Panc1 (cell line): ENCODE measurements at regions not wholly inside any gene's neighbourhood (a gene's known extent, or its start where the extent isn't known, plus 50 kb on each side); places are given as distances from the start of the nearest gene placed in this dataset.

Source experiments
- ATAC-seq: fragments of 200-7000 bp; cut with Tn5 transposase; 2 replicates; pipeline ENCODE4 v1.9.1; 2020; ENCODE audit warnings: mild to moderate bottlenecking, moderate library complexity
- BruUV-seq: library from RNA; stranded (reverse); fragments of 400-500 nt; replicated peaks from 2 replicates; lab custom pipeline; 2021; lab: Mats Ljungman, UMichigan
- CTCF ChIA-PET: fragments of 300-600 bp; sonication (Branson Sonifier 250); formaldehyde crosslinking; loops from one replicate; lab custom pipeline; 2022; ENCODE audit warnings: antibody characterized with exemption; lab: Charles Lee
- POLR2A ChIA-PET: fragments of 300-600 bp; sonication (Branson Sonifier 250); formaldehyde crosslinking; loops from one replicate; lab custom pipeline; 2022; ENCODE audit warnings: antibody characterized with exemption; lab: Charles Lee
- DNase-seq: peaks from one replicate; pipeline ENCODE4 v3.0.0-alpha.2; 2010; ENCODE audit warnings: low read depth, low spot score
- H3K27ac ChIP-seq: 2 replicates; pipeline ENCODE4 v1.5.1; 2011; ENCODE audit warnings: mild to moderate bottlenecking, low read length, inconsistent platforms
- H3K27me3 ChIP-seq: fragments of 200-500 bp; sonication (Bioruptor generic); 2 replicates; pipeline ENCODE4 v1.6.0; 2014; ENCODE audit warnings: low read length, inconsistent platforms; ENCODE audit not compliant: control insufficient read depth, insufficient read depth
- H3K36me3 ChIP-seq: fragments of 200-500 bp; sonication (Bioruptor generic); 2 replicates; pipeline ENCODE4 v1.5.1; 2014; ENCODE audit warnings: inconsistent platforms, mild to moderate bottlenecking, low read length, moderate library complexity; ENCODE audit not compliant: control insufficient read depth, insufficient read depth
- H3K4me1 ChIP-seq: 2 replicates; pipeline ENCODE4 v1.5.1; 2011; ENCODE audit warnings: inconsistent platforms, mild to moderate bottlenecking, low read length, moderate library complexity; ENCODE audit not compliant: control insufficient read depth, insufficient read depth
- H3K4me3 ChIP-seq, 2 experiments: 2 replicates each; pipeline ENCODE4 v1.5.1; 2011 to 2012; ENCODE audit warnings: low read depth in 2 of 2, low read length in 2 of 2, mild to moderate bottlenecking in 2 of 2, inconsistent platforms in 1 of 2, moderate library complexity in 1 of 2
- H3K9me3 ChIP-seq: fragments of 200-500 bp; sonication (Bioruptor generic); 2 replicates; pipeline ENCODE4 v1.5.1; 2014; ENCODE audit warnings: low read depth, mild to moderate bottlenecking, inconsistent platforms, low read length, moderate library complexity; ENCODE audit not compliant: control insufficient read depth, insufficient read depth
- POLR2AphosphoS5 ChIP-seq: IDR thresholded peaks from 2 replicates; pipeline ENCODE4 v1.6.1; 2012; ENCODE audit warnings: mild to moderate bottlenecking, low read depth, low read length, moderate library complexity
- SIN3A ChIP-seq: IDR thresholded peaks from 2 replicates; pipeline ENCODE4 v1.6.1; 2012; ENCODE audit warnings: low read depth, mild to moderate bottlenecking, low read length, moderate library complexity, borderline replicate concordance; ENCODE audit not compliant: insufficient read depth
- TCF7L2 ChIP-seq: IDR thresholded peaks from 2 replicates; pipeline ENCODE4 v1.6.1; 2011; ENCODE audit warnings: mild to moderate bottlenecking, low read depth, low read length, inconsistent platforms
- in situ Hi-C: cut with HindIII; loops from 2 replicates; pipeline ENCODE4 v1.10.0; 2016; ENCODE audit warnings: low sequenced_read_pairs, low pct_unique_long_range_greater_than_20kb
- intact Hi-C: fragments of 100-400 bp; cut with micrococcal nuclease; formaldehyde crosslinking; loops from one replicate; pipeline ENCODE4 v1.10.0; 2022; ENCODE audit not compliant: unreplicated experiment
- TF ChIP-seq, protein P1 (sequence below), 2 experiments: IDR thresholded peaks; 2 replicates each; pipeline ENCODE4 v1.6.1; 2011 to 2012; ENCODE audit warnings: low read depth in 2 of 2, control low read depth in 1 of 2, low read length in 1 of 2, mild to moderate bottlenecking in 1 of 2, moderate library complexity in 1 of 2; ENCODE audit not compliant: insufficient read depth in 1 of 2
- TF ChIP-seq, protein P2 (sequence below): fragments of 450-650 bp; IDR thresholded peaks from 2 replicates; pipeline ENCODE4 v1.5.1; 2017; ENCODE audit warnings: mild to moderate bottlenecking

DNA sequence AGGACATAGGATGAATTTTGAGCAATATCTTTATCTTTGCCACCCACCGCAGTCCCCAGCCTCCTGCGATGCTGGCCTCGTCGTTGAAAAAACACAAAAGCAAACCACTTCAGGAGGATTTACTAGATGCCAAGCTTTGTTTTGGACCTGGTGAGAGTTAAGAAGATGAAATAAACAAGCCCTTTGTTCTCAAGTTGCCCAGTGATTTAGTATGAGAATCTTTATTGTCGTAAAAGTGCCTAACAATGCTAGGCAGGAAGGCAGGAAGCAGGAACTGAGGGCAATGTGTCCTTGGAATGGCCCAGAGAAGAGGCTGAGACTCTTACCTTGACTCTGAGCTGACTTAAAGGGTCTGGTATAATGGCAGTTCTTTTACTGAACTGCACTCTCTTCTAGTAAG, 116.0 kb downstream of the TRMT11 start:
- POLR2A ChIA-PET: no interaction called here
- no peak for TF ChIP-seq SIN3A
- TF ChIP-seq, protein P1, sequence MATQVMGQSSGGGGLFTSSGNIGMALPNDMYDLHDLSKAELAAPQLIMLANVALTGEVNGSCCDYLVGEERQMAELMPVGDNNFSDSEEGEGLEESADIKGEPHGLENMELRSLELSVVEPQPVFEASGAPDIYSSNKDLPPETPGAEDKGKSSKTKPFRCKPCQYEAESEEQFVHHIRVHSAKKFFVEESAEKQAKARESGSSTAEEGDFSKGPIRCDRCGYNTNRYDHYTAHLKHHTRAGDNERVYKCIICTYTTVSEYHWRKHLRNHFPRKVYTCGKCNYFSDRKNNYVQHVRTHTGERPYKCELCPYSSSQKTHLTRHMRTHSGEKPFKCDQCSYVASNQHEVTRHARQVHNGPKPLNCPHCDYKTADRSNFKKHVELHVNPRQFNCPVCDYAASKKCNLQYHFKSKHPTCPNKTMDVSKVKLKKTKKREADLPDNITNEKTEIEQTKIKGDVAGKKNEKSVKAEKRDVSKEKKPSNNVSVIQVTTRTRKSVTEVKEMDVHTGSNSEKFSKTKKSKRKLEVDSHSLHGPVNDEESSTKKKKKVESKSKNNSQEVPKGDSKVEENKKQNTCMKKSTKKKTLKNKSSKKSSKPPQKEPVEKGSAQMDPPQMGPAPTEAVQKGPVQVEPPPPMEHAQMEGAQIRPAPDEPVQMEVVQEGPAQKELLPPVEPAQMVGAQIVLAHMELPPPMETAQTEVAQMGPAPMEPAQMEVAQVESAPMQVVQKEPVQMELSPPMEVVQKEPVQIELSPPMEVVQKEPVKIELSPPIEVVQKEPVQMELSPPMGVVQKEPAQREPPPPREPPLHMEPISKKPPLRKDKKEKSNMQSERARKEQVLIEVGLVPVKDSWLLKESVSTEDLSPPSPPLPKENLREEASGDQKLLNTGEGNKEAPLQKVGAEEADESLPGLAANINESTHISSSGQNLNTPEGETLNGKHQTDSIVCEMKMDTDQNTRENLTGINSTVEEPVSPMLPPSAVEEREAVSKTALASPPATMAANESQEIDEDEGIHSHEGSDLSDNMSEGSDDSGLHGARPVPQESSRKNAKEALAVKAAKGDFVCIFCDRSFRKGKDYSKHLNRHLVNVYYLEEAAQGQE (IDR thresholded peaks at IDR 0.05; ENCODE audit: insufficient read depth in 1 of 2, low read depth in 2 of 2, low read length in 1 of 2): no peak
- TF ChIP-seq TCF7L2: no peak
- TF ChIP-seq, protein P2, sequence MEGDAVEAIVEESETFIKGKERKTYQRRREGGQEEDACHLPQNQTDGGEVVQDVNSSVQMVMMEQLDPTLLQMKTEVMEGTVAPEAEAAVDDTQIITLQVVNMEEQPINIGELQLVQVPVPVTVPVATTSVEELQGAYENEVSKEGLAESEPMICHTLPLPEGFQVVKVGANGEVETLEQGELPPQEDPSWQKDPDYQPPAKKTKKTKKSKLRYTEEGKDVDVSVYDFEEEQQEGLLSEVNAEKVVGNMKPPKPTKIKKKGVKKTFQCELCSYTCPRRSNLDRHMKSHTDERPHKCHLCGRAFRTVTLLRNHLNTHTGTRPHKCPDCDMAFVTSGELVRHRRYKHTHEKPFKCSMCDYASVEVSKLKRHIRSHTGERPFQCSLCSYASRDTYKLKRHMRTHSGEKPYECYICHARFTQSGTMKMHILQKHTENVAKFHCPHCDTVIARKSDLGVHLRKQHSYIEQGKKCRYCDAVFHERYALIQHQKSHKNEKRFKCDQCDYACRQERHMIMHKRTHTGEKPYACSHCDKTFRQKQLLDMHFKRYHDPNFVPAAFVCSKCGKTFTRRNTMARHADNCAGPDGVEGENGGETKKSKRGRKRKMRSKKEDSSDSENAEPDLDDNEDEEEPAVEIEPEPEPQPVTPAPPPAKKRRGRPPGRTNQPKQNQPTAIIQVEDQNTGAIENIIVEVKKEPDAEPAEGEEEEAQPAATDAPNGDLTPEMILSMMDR: no peak
- TF ChIP-seq POLR2AphosphoS5: no peak

DNA sequence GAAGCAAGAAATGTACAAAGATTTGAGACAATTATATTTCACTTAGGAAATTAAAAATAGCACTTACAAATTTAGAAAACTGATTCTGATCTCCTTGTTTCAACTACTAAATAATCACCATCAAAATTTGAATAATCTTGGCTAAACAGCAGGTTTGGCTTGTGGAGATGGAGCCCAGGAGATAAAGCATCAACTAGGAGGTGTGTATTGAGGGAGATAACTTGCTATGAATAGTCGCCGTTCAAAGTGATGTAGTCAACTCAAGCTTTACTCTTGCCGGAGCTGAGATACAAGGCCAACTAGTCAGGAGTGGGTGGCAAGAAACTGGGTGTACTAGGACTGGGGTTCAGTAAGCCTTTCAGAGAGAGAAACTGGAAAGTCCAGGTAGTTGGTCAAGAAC, 117.7 kb downstream of the TRMT11 start:
- TF ChIP-seq POLR2AphosphoS5 (no peak), SIN3A (no peak), TCF7L2 (no peak)
- TF ChIP-seq, protein P2: no peak
- TF ChIP-seq, protein P1 (IDR thresholded peaks at IDR 0.05; ENCODE audit: insufficient read depth in 1 of 2, low read depth in 2 of 2, low read length in 1 of 2): no peak
- DNase-seq (no peak), ATAC-seq (no peak)
- BruUV-seq: no TSS peak
- Histone ChIP-seq H3K9me3 (no peaks in the 10 kb centered on the region), H3K27me3 (no peaks in the 10 kb centered on the region), H3K4me3 (no peak overlapping the region), H3K4me1 (no peaks in the 10 kb centered on the region), H3K27ac (no peak overlapping the region), H3K36me3 (no peaks in the 10 kb centered on the region)
- intact Hi-C loops (no loop called here), in situ Hi-C loops (no loop called here)
- ChIA-PET POLR2A (no interaction called here), CTCF (no interaction called here)

More for the DNA sequence above, 116.0 kb downstream of the TRMT11 start:
- BruUV-seq: no TSS peak
- in situ Hi-C loops: no loop called here
- Histone ChIP-seq H3K4me1 (no peaks in the 10 kb centered on the region), H3K27me3 (no peaks in the 10 kb centered on the region), H3K9me3 (no peaks in the 10 kb centered on the region), H3K27ac (no peak overlapping the region), H3K36me3 (no peaks in the 10 kb centered on the region), H3K4me3 (no peak overlapping the region)
- DNase-seq (no peak), ATAC-seq (no peak)
- intact Hi-C loops: no loop called here
- CTCF ChIA-PET: no interaction called here
